AG04449 (cell line): ENCODE measurements at regions not wholly inside any gene's neighbourhood (a gene's known extent, or its start where the extent isn't known, plus 50 kb on each side); places are given as distances from the start of the nearest gene placed in this dataset.

Source experiments
- CTCF ChIA-PET: fragments of 350-600 bp; formaldehyde crosslinking; extraction: SDS; loops from one replicate; lab custom pipeline; 2021; ENCODE audit warnings: antibody characterized with exemption; lab: Yijun Ruan, JAX
- POLR2A ChIA-PET: fragments of 400-600, 350-600 bp; formaldehyde crosslinking; extraction: SDS; loops from one replicate; lab custom pipeline; 2020; ENCODE audit warnings: antibody characterized with exemption, inconsistent platforms; lab: Yijun Ruan, JAX
- DNase-seq: peaks from one replicate; pipeline ENCODE4 v3.0.0-alpha.2; 2010; ENCODE audit warnings: low read depth, low spot score
- H3K4me3 ChIP-seq: 2 replicates; pipeline ENCODE4 v1.5.1; 2011; ENCODE audit warnings: low read depth, mild to moderate bottlenecking, control low read depth, low read length
- CTCF ChIP-seq: IDR thresholded peaks from one replicate; pipeline ENCODE4 v1.5.1; 2011; ENCODE audit warnings: mild to moderate bottlenecking, moderate library complexity, low read length, control low read depth, inconsistent platforms; ENCODE audit not compliant: insufficient read depth; ENCODE audit errors: missing control alignments

- no peak for DNase-seq
- ChIA-PET CTCF (interaction anchor here (1.0 to 11.7 kb wide), 5 partner anchors 23 to 342 kb away, joined by 3 to 159 read pairs (median 5); no protein-coding TSS in a partner anchor), POLR2A (no interaction called here)
- TF ChIP-seq CTCF = no peak
- no peak overlapping the region for H3K4me3 ChIP-seq
These were observed 146.0 kb downstream of the SLC38A4 start for GRCh38 chr12:46679754-46680153.

- TF ChIP-seq CTCF = no peak
- no peak for DNase-seq
- POLR2A ChIA-PET = no interaction called here
- H3K4me3 ChIP-seq = no peak overlapping the region
- CTCF ChIA-PET = interaction anchor here (0.8 to 11.7 kb wide), 9 partner anchors 209 to 554 kb away, joined by 3 to 159 read pairs (median 3); no protein-coding TSS in a partner anchor
These were observed 147.4 kb downstream of the SLC38A4 start for GRCh38 chr12:46678426-46678825.

GRCh38 chr12:46677749-46678148, 148.0 kb downstream of the SLC38A4 start:
- CTCF ChIA-PET = interaction anchor here (0.7 to 11.7 kb wide), 12 partner anchors 8 to 553 kb away, joined by 3 to 159 read pairs (median 4); no protein-coding TSS in a partner anchor
- POLR2A ChIA-PET = no interaction called here
- no peak overlapping the region for H3K4me3 ChIP-seq
- DNase-seq = no peak
- TF ChIP-seq CTCF = no peak

- CTCF ChIA-PET = interaction anchor here (0.7 to 11.7 kb wide), 21 partner anchors 9 to 552 kb away, joined by 3 to 159 read pairs (median 3); no protein-coding TSS in a partner anchor
- no peak for DNase-seq
These were observed 148.8 kb downstream of the SLC38A4 start for GRCh38 chr12:46676797-46677520.

GRCh38 chr12:46676396-46676795, 149.4 kb downstream of the SLC38A4 start:
- no peak overlapping the region for H3K4me3 ChIP-seq
- CTCF ChIA-PET = interaction anchor here (0.7 to 11.7 kb wide), 23 partner anchors 8 to 551 kb away, joined by 3 to 159 read pairs (median 4); no protein-coding TSS in a partner anchor
- no peak for DNase-seq
- no peak for TF ChIP-seq CTCF
- POLR2A ChIA-PET = no interaction called here

More at GRCh38 chr12:46676797-46677520, 148.8 kb downstream of the SLC38A4 start:
- no peak for TF ChIP-seq CTCF
- POLR2A ChIA-PET = no interaction called here
- H3K4me3 ChIP-seq = no peak overlapping the region

- POLR2A ChIA-PET = interaction anchor here (0.7 to 1.0 kb wide), 2 partner anchors 212 to 309 kb away, joined by 3 read pairs; no protein-coding TSS in a partner anchor
- CTCF ChIA-PET = interaction anchor here (0.7 to 11.7 kb wide), 29 partner anchors 9 to 551 kb away, joined by 3 to 159 read pairs (median 4); no protein-coding TSS in a partner anchor
- peak; percentile 1 for TF ChIP-seq CTCF
- no peak for DNase-seq
- H3K4me3 ChIP-seq = no peak overlapping the region
These were observed 150.1 kb downstream of the SLC38A4 start for GRCh38 chr12:46675736-46676135.
